Transverse colon (tissue), 4 donors: ENCODE measurements at regions not wholly inside any gene's neighbourhood (a gene's known extent, or its start where the extent isn't known, plus 50 kb on each side); places are given as distances from the start of the nearest gene placed in this dataset.

Experiments used
- EP300 ChIP-seq: sonication (generic); formaldehyde crosslinking; IDR thresholded peaks from one replicate; pipeline ENCODE4 v1.6.1; 2017; ENCODE audit warnings: antibody characterized with exemption, low read depth
- POLR2A ChIP-seq: fragments of 450-650 bp; IDR thresholded peaks from one replicate; pipeline ENCODE4 v1.6.1; 2016; ENCODE audit warnings: antibody characterized with exemption, mild to moderate bottlenecking, moderate library complexity
- POLR2AphosphoS5 ChIP-seq, 3 donors: sonication (generic); formaldehyde crosslinking; IDR thresholded peaks; one replicate each; pipeline ENCODE4 v1.6.1; 2016; ENCODE audit warnings: antibody characterized with exemption in 3 of 3
- TF ChIP-seq, protein P1 (sequence below), 5 experiments: fragments of 200-600 bp in 3 of 5; fragments of 450-650 bp in 2 of 5; sonication (generic) in 3 of 5; IDR thresholded peaks; 1 replicate in 2 of 5; 2 replicates in 3 of 5; pipeline ENCODE4 v1.5.1; 2016 to 2017; ENCODE audit warnings: antibody characterized with exemption in 5 of 5, inconsistent platforms in 3 of 5, mild to moderate bottlenecking in 2 of 5, moderate library complexity in 1 of 5

DNA sequence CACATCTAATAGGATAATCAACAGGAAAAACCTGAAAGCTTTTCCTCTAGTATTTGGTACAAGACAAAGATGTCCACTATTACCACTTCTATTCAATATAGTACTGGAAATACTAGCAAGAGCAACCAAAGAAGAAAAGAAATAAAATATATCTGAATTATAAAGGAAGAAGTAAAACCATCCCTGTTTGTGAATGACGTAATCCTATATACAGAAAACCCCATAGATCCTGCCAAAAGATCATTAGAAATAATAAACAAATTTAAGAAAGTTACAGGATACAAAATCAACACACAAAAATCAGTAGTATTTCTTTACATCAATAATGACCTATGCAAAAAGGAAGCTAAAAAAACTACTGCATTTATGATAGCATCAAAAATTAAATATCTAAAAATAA is 1191.3 kb upstream of the C9orf72 start:
- no peak for TF ChIP-seq POLR2A
- TF ChIP-seq POLR2AphosphoS5 (IDR thresholded peaks at IDR 0.05), result no peak
- TF ChIP-seq, protein P1, sequence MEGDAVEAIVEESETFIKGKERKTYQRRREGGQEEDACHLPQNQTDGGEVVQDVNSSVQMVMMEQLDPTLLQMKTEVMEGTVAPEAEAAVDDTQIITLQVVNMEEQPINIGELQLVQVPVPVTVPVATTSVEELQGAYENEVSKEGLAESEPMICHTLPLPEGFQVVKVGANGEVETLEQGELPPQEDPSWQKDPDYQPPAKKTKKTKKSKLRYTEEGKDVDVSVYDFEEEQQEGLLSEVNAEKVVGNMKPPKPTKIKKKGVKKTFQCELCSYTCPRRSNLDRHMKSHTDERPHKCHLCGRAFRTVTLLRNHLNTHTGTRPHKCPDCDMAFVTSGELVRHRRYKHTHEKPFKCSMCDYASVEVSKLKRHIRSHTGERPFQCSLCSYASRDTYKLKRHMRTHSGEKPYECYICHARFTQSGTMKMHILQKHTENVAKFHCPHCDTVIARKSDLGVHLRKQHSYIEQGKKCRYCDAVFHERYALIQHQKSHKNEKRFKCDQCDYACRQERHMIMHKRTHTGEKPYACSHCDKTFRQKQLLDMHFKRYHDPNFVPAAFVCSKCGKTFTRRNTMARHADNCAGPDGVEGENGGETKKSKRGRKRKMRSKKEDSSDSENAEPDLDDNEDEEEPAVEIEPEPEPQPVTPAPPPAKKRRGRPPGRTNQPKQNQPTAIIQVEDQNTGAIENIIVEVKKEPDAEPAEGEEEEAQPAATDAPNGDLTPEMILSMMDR (IDR thresholded peaks at IDR 0.05), result no peak
- no peak for TF ChIP-seq EP300
